SK-N-SH (cell line): ENCODE measurements at regions not wholly inside any gene's neighbourhood (a gene's known extent, or its start where the extent isn't known, plus 50 kb on each side); places are given as distances from the start of the nearest gene placed in this dataset.

ENCODE experiments used
- FOXM1 ChIP-seq: IDR thresholded peaks from 2 replicates; pipeline ENCODE4 v1.4.0; 2012; ENCODE audit warnings: low read depth, mild to moderate bottlenecking
- TAF1 ChIP-seq: IDR thresholded peaks from 2 replicates; pipeline ENCODE4 v1.6.1; 2012; ENCODE audit warnings: low read depth, mild to moderate bottlenecking, low read length, moderate library complexity, borderline replicate concordance
- TF ChIP-seq, protein P1 (sequence below): fragments of 200-600 bp; sonication (generic); IDR thresholded peaks from 2 replicates; pipeline ENCODE4 v1.6.1; 2017; ENCODE audit warnings: antibody characterized with exemption, mild to moderate bottlenecking, moderate library complexity

DNA sequence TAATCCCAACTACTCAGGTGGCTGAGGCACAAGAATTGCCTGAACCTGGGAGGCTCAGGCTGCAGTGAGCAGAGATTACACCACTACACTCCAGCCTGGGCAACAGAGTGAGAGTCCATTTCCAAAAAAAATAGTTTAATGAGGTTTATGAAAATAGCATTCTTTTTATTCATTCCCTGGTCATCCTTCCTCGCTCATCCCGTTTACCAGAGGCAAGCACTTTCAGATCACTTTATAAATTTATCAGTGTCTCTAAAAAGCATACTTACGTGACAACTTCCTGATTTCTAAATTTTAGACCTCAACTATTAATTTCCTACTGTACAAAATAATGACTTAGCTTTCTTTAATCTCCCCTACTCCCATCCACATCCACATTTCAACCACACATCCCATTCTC lies 864.8 kb downstream of the EPHA4 start:
- TF ChIP-seq, protein P1, sequence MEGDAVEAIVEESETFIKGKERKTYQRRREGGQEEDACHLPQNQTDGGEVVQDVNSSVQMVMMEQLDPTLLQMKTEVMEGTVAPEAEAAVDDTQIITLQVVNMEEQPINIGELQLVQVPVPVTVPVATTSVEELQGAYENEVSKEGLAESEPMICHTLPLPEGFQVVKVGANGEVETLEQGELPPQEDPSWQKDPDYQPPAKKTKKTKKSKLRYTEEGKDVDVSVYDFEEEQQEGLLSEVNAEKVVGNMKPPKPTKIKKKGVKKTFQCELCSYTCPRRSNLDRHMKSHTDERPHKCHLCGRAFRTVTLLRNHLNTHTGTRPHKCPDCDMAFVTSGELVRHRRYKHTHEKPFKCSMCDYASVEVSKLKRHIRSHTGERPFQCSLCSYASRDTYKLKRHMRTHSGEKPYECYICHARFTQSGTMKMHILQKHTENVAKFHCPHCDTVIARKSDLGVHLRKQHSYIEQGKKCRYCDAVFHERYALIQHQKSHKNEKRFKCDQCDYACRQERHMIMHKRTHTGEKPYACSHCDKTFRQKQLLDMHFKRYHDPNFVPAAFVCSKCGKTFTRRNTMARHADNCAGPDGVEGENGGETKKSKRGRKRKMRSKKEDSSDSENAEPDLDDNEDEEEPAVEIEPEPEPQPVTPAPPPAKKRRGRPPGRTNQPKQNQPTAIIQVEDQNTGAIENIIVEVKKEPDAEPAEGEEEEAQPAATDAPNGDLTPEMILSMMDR = no peak
- TF ChIP-seq FOXM1 = no peak
- TF ChIP-seq TAF1 = no peak
